ENCODE measurements at regions not wholly inside any gene's neighbourhood (a gene's known extent, or its start where the extent isn't known, plus 50 kb on each side); places are given as distances from the start of the nearest gene placed in this dataset.

- in situ Hi-C loops (cut with HindIII; ENCODE audit: low pct_ligation_motif_present, low sequenced_read_pairs), result no loop called here
- H3K36me3 ChIP-seq (replicated peaks), result no peaks in the 10 kb centered on the region
- no peak overlapping the region for H3K4me3 ChIP-seq (ENCODE audit: low read depth, low read length)
- TF ChIP-seq, protein P1, sequence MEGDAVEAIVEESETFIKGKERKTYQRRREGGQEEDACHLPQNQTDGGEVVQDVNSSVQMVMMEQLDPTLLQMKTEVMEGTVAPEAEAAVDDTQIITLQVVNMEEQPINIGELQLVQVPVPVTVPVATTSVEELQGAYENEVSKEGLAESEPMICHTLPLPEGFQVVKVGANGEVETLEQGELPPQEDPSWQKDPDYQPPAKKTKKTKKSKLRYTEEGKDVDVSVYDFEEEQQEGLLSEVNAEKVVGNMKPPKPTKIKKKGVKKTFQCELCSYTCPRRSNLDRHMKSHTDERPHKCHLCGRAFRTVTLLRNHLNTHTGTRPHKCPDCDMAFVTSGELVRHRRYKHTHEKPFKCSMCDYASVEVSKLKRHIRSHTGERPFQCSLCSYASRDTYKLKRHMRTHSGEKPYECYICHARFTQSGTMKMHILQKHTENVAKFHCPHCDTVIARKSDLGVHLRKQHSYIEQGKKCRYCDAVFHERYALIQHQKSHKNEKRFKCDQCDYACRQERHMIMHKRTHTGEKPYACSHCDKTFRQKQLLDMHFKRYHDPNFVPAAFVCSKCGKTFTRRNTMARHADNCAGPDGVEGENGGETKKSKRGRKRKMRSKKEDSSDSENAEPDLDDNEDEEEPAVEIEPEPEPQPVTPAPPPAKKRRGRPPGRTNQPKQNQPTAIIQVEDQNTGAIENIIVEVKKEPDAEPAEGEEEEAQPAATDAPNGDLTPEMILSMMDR (IDR thresholded peaks at IDR 0.05; ENCODE audit: low read depth, low read length, missing control alignments), result no peak
- H3K27ac ChIP-seq, result no peak overlapping the region
- DNase-seq, result no peak
- H3K27me3 ChIP-seq (replicated peaks), result no peaks in the 10 kb centered on the region
Measured at GRCh38 chr2:16127276-16127940, 187.1 kb downstream of the MYCN start.

DNA sequence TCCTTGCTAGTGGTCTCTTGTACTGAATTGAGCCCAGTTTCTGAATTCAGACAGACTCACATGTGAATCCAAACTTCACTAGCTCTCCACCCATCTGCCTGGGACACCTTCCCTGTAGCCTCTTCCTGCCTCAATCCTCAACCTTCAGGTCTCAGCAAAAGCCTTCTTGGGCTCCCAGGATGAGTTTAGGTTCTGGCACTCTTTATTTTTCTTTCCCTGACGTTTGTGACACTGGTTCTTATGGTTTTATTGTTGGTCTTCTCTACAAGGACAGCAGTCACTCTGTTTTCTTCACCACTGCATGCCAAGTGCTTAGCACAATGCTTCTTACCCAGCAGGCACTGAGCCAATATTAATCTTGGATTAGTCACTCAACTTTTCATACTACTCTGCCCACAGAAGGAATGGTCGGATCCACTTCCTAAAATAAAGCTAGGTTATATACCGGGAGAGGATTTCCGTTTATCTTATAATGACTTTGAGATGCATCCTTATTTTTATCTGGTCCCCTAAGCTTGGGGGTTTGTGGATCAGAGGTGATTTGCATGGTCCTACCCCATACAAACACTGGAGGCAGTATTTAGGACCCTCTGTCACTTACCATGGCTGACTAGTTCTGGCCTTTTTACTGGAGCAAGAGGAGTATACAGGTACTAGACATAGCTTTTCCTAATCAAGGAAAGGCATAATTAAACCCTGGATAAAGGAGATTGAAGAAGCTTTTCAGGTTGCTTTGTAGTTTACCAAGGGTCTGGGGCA is 186.3 kb downstream of the MYCN start:
- in situ Hi-C loops (cut with HindIII; ENCODE audit: low pct_ligation_motif_present, low sequenced_read_pairs), result no loop called here
- Histone ChIP-seq H3K27ac (no peak overlapping the region), H3K27me3 (replicated peaks) (no peaks in the 10 kb centered on the region), H3K36me3 (replicated peaks) (no peaks in the 10 kb centered on the region), H3K4me3 (ENCODE audit: low read depth, low read length) (no peak overlapping the region)
- no peak for DNase-seq
- TF ChIP-seq, protein P1 (IDR thresholded peaks at IDR 0.05; ENCODE audit: low read depth, low read length, missing control alignments), result no peak

DNA sequence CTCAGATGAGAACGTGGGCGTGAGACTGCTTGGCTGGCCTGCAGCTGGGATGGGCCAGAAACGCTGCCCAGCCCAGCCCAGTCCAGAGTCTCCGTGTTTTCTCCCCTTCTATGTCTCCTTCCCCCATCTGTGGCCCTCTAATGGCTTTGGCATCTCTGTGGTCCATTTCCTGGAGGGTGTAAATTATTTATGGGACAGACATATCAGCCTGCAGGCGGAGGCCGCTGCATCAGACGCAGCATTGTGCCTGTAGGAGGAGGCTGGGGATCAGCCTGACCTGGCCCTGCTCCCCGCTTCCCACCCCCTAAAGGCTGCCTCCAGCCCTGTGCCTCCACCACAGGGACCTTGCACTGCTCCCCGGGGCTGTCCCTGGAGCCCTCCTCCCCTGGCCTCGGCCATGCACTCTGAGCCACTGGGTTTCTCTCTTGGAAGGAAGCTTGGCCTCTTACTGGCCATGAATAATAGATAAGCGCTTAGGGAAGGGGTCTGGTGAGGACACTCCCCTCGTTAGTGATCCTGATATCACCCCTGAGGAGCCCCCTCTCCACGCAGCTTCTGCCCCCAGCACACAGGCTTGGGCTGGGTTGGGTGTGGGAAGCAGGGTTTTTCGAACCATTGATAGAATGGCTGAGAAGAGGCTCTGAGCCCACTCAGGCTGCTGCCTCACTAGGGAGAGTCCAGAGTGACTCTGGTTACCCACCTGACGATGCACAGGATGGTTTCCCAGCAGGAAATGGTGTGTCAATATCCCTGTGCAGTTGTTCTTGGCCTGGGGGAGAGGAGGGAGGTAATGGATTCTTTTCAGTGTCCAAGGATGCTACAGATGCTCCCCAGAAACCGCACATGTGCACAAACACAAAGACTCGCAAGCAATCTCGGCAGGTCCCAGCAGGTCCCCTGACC is 185.5 kb downstream of the MYCN start:
- TF ChIP-seq, protein P1 (IDR thresholded peaks at IDR 0.05; ENCODE audit: low read depth, low read length, missing control alignments), result no peak
- Histone ChIP-seq H3K27ac (no peak overlapping the region), H3K36me3 (replicated peaks) (no peaks in the 10 kb centered on the region), H3K27me3 (replicated peaks) (no peaks in the 10 kb centered on the region), H3K4me3 (ENCODE audit: low read depth, low read length) (no peak overlapping the region)
- no peak for DNase-seq
- in situ Hi-C loops (cut with HindIII; ENCODE audit: low pct_ligation_motif_present, low sequenced_read_pairs), result no loop called here

DNA sequence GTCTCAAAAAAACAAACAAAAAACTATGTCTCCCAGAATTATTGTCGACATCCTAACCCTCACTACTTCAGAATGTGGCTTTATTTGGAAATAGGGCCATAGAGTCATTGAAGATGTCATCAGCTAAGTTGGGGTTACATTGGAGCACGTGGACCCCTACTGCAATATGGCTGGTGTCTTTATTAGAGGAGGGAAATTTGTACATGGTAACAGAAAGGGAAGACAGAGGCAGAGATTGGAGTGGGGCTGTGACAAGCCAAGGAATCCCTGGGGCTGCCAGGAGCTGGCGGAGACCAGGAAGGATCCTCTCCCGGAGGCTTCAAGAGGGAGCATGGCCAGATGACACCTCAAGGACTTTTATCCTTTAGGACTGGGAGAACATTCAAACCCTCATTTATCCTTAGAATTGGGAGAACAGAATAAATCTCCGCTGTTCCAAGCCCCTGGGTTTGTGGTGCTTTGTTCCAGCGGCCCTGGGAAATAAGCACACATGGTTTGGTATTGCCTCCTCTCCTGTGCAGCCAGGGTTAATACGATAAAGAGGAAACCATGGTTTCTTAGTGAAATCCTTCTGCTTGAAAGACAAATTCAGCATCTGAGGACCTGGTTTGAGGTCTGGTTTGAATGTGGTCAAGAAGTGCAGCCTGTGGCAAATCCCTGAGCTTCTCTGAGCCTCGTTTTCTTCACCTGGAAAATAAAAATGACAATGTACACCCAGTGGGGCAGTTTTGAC is 184.7 kb downstream of the MYCN start:
- DNase-seq, result no peak
- TF ChIP-seq, protein P1 (IDR thresholded peaks at IDR 0.05; ENCODE audit: low read depth, low read length, missing control alignments), result no peak
- no peaks in the 10 kb centered on the region for H3K36me3 ChIP-seq (replicated peaks)
- no peak overlapping the region for H3K4me3 ChIP-seq (ENCODE audit: low read depth, low read length)
- in situ Hi-C loops (cut with HindIII; ENCODE audit: low pct_ligation_motif_present, low sequenced_read_pairs), result no loop called here
- H3K27ac ChIP-seq, result no peak overlapping the region
- H3K27me3 ChIP-seq (replicated peaks), result no peaks in the 10 kb centered on the region

All from brain microvascular endothelial cell (primary cell).